NCI-H146 treated with DMSO at 0.1 percent for 48 hours (cell line): ENCODE measurements at regions not wholly inside any gene's neighbourhood (a gene's known extent, or its start where the extent isn't known, plus 50 kb on each side); places are given as distances from the start of the nearest gene placed in this dataset.
"Not testable (repeated sequence)": the region's sequence is repeated elsewhere in the genome, so short reads cannot be mapped to it uniquely, and the experiment has no call there.

Source experiments
- DNase-seq: peaks from one replicate; lab custom pipeline; 2025; ENCODE audit not compliant: unreplicated experiment; lab: John Stamatoyannopoulos, UW

DNA sequence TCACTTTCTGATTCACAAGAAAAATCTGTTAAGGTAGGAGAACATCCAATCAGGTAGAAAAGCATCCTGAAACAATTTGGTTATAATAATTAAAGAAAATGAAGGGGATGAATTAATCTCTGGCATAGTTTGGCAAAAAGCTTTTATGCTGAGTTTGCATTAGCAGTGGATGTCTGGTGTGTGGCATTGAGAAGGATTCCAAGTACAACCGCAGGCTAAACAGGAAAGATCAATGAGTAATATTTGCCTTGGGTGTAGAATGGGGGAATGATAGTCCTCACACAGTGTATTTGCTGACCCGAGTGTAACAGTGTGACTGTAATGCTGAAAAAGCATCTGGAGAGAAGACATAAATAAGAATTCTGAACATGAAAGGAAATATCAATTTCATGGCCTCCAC is 68.3 kb upstream of the SESTD1 start:
- DNase-seq: no peak

DNA sequence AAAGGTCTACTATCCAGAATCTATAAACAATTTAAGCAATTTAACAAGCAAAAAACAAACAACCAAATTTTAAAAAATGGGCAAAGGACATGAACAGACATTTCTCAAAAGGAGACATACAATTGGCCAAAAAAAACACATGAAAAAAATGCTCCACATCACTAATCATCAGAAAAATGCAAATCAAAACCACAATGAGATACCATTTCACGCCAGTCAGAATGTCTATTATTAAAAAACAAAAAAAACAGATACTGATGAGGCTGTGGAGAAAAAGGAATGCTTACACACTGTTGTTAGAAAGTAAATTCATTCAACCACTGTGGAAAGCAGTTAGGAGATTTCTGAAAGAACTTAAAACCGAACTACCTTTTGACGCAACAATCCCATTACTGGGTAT is 66.4 kb upstream of the SESTD1 start:
- DNase-seq: no peak

DNA sequence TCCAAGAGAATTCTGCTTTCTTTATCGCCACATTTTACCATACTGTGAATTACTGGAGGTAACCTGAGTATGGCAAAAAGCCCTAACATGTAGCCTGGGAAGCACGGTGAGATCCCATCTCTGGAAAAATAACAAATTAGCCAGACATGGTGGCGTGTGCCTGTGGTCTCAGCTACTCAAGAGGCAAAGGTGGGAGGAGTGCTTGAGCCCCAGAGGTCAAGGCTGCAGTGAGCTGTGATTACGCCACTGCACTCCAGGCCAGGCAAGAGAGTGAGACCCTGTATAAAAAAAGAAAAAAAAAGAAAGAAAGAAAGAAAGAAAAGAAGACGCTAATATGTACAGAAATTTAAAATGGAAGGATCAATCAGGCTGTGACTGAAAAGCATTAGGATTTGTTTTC is 57.7 kb upstream of the SESTD1 start:
- no peak for DNase-seq

DNA sequence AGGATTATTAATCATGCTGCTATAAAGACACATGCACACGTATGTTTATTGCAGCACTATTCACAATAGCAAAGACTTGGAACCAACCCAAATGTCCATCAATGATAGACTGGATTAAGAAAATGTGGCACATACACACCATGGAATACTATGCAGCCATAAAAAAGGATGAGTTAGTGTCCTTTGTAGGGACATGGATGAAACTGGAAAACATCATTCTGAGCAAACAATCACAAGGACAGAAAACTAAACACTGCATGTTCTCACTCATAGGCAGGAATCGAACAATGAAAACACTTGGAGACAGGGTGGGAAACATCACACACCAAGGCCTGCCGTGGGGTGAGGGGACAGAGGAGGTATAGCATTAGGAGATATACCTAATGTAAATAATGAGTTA is 56.4 kb upstream of the SESTD1 start:
- DNase-seq: not testable (repeated sequence)

DNA sequence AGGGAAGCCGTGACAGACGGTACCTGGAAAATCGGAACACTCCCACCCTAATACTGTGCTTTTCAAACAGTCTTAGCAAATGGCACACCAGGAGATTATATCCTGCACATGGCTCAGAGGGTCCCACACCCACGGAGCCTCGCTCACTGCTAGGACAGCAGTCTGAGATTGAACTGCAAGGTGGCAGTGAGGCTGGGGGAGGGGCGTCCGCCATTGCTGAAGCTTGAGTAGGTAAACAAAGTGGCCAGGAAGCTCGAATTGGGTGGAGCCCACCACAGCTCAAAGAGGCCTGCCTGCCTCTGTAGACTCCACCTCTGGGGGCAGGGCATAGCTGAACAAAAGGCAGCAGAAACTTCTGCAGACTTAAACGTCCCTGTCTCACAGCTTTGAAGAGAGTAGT is 50.1 kb upstream of the SESTD1 start:
- DNase-seq: not testable (repeated sequence)
